GM12865 (cell line): ENCODE measurements at regions not wholly inside any gene's neighbourhood (a gene's known extent, or its start where the extent isn't known, plus 50 kb on each side); places are given as distances from the start of the nearest gene placed in this dataset.

Experiments used
- DNase-seq: peaks from one replicate; pipeline ENCODE4 v3.0.0; 2010; ENCODE audit warnings: low read depth
- H3K4me3 ChIP-seq: 2 replicates; pipeline ENCODE4 v1.5.1; 2011; ENCODE audit warnings: mild to moderate bottlenecking, low read depth, low read length, control low read depth
- TF ChIP-seq, protein P1 (sequence below): IDR thresholded peaks from 2 replicates; pipeline ENCODE4 v1.5.1; 2011; ENCODE audit warnings: low read length, control low read depth, low read depth, inconsistent platforms; ENCODE audit not compliant: insufficient read depth; ENCODE audit errors: missing control alignments

DNA sequence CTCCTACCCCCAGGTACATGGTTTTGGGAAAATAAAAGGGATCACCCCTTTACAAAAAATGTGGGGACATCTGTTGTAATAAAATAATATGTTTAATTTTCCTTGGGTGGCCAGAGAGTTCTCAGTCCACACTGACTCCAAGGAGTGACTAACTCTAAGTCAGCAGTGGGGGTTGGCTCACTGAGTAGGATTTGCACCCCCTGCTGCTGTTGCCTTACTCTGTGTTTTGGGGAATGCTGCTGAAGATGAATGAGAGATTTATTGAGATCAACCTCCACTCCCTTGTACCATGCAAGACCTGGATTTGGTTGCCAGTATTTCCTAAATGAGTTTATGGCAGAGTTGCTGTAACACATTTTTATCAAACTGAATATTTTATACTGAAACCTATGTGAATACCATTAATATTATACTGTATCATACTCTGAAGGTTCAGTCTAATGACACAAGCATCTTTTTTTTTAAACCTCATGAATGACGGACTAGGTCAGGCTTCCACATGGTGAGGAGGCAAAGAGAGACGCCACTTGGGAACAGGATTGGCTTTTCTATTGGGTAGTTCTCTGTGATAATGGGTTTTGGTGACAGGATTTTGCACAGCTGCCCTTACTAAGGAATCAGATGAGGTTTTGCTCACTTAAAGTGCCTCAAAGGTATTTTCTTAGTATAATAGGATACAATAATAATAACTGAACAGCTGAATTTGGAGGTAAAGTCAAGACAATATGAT is 121.3 kb upstream of the OSMR start:
- TF ChIP-seq, protein P1, sequence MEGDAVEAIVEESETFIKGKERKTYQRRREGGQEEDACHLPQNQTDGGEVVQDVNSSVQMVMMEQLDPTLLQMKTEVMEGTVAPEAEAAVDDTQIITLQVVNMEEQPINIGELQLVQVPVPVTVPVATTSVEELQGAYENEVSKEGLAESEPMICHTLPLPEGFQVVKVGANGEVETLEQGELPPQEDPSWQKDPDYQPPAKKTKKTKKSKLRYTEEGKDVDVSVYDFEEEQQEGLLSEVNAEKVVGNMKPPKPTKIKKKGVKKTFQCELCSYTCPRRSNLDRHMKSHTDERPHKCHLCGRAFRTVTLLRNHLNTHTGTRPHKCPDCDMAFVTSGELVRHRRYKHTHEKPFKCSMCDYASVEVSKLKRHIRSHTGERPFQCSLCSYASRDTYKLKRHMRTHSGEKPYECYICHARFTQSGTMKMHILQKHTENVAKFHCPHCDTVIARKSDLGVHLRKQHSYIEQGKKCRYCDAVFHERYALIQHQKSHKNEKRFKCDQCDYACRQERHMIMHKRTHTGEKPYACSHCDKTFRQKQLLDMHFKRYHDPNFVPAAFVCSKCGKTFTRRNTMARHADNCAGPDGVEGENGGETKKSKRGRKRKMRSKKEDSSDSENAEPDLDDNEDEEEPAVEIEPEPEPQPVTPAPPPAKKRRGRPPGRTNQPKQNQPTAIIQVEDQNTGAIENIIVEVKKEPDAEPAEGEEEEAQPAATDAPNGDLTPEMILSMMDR: no peak
- DNase-seq: no peak
- no peak overlapping the region for H3K4me3 ChIP-seq

GRCh38 chr5:38725371-38725865 is 120.4 kb upstream of the OSMR start:
- TF ChIP-seq, protein P1: no peak
- H3K4me3 ChIP-seq: no peak overlapping the region
- DNase-seq: no peak

DNA sequence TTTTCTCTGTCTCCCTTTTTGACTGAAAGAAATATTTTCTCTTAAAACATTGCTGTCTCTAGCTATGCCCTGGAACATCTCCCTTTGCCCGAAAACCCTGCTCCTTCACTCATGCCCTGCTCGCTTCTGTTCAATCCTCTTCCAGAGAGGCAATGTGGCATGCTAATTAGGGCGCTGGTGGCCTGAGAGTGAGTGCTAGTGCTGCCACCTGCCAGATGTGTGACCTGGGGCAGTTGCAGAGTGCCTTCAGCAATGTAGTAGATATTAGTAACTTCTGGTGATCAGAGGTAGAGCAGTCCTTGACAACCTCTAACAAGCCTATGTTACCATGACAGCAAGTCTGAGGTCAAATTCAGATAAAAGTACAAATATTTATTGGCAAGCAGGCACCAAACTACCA is 119.5 kb upstream of the OSMR start:
- TF ChIP-seq, protein P1: no peak
- no peak overlapping the region for H3K4me3 ChIP-seq
- DNase-seq: no peak

GRCh38 chr5:38728029-38728428 is 117.8 kb upstream of the OSMR start:
- H3K4me3 ChIP-seq: no peak overlapping the region
- TF ChIP-seq, protein P1: no peak
- DNase-seq: no peak

GRCh38 chr5:38731461-38731860 is 114.4 kb upstream of the OSMR start:
- no peak overlapping the region for H3K4me3 ChIP-seq
- TF ChIP-seq, protein P1: no peak
- no peak for DNase-seq

GRCh38 chr5:38734353-38734752 is 111.5 kb upstream of the OSMR start:
- TF ChIP-seq, protein P1: no peak
- no peak for DNase-seq
- H3K4me3 ChIP-seq: no peak overlapping the region

GRCh38 chr5:38736089-38736488 is 109.7 kb upstream of the OSMR start:
- DNase-seq: no peak
- no peak overlapping the region for H3K4me3 ChIP-seq
- TF ChIP-seq, protein P1: no peak
